AG08396 (cell line): ENCODE measurements at regions not wholly inside any gene's neighbourhood (a gene's known extent, or its start where the extent isn't known, plus 50 kb on each side); places are given as distances from the start of the nearest gene placed in this dataset.
"Not testable (repeated sequence)": the region's sequence is repeated elsewhere in the genome, so short reads cannot be mapped to it uniquely, and the experiment has no call there.

Source experiments
- DNase-seq: peaks from one replicate; pipeline ENCODE4 v3.0.0; 2012; ENCODE audit warnings: low spot score, mixed read lengths

DNA sequence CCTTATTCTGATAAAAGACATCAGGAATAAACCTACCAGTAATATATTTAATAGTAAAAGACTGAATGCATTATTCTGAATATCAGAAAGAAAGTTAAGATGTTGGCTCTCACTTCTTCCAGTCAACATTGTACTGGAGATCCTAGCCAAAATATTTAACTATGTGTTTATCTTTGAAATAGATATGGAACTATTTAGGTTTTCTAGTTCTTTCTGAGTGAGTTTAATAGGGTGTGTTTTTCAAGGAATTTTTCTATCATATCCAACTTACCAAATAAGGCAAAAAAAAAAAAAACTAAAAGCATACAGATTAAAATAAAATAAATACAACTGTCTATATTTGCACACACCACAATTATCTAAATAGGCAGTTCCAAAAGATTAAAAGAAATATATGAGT is 478.9 kb upstream of the LMO3 start:
- DNase-seq: no peak

DNA sequence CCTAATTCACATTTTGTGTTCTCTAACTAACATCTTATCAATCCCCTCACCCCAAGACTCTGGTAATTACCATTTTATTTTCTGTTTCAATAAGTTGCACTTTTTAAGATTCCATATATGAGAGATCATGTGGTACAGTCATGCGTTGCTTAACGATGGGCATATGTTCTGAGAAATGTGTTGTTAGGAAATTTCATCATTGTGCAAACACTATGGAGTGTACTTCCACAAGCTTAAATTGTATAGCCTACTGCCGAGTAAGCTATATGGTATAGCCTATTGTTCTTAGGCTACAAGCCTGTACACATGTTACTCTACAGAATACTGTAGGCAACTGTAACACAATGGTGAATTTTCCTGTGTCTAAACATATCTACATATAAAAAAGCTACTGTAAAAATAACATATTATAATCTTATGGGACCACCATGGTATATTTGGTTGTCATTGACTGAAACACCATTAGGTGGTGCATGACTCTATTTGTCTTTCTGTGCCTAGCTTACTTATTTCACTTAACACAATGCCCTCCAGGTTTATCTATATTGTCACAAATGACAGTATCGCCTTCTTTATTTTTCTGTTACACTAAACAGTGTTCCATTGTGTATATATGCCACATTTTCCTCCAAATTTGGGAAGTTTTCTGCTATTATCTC is 473.4 kb upstream of the LMO3 start:
- no peak for DNase-seq

DNA sequence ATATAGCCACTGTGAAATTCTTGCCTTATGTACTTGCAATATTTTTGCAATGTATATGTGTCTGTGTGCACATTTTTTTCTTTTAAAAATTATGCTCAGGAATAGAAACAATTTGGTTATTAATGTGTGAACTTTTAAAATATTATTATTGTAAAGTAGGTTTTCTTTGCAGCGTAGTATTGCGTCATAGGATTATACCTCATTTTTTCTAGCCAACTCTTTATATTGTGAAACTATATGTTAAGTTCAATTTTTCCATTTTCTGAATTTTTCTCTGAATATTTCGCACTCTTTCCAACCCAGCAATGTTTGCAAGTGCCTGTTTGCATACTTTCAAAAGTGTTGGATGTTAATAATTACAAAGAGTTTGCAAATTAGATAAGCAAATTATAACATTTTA is 471.6 kb upstream of the LMO3 start:
- no peak for DNase-seq

DNA sequence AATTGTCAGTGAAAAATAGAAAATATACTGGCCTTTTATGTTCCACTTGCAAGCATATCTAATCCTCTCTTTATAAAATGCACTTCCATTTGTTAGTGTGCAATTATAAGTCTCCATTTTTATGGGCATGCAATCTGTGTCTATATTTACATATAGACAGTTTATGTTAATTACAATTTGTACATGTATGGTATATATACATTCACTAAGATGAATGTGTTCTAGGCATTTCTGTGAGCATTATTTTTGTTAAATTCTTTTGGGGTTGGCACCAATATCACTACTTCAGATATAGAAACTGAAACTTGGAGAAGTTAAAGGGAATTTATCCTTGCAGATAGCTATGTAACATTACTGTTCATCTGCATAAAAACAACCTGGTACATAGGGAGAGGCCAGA is 470.8 kb upstream of the LMO3 start:
- no peak for DNase-seq

DNA sequence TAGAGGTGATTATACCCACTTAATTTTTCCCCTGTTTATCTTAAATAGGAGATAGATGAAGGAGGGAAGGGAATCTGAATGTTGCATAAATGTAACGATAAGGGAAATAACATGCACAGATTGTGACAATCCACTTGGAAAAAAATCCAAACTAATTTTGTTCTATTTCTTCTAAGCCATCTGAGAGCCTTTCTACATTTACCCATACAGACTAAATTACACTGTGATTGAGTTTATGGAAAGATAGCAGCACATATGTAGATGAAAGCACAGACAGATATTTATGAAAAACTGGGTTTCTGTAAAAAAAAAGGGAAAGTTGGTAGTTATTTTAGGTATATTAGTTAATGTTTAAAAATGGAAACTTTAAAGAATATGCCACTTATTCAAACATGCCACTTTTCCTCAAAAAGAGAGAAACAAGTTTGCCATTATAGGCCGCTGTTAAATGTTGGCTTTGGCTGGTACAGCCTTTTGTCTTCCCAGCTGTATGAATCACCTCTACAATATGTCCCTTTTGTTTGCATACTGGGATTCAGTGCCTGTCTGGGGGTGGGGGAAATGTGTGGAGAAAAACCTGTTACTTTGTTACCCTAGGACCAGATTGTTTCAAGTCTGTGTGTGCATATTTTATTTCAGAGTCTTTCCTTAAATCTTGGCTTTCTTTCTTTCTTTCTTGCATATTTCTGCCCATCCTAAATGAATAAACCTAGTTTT is 470.2 kb upstream of the LMO3 start:
- no peak for DNase-seq

DNA sequence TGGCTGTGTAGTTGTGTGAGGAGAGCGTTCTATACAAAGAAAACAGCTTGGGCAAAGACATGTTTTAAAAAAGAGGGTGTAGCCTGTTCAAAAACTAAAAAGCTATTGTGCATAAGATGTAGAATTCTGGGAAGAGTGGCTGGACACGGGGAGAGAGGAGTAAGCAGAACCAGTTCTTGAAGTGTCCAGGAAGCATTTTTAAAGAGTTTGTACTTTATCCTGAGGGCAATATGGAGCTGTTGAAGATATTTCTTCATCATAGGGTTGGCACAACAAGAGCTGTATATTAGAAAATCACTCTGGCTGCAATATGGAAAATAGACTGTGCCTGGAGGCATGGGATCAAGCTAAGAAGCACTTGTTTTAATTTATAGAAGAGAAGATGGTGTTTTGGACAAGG is 458.9 kb upstream of the LMO3 start:
- DNase-seq: no peak

DNA sequence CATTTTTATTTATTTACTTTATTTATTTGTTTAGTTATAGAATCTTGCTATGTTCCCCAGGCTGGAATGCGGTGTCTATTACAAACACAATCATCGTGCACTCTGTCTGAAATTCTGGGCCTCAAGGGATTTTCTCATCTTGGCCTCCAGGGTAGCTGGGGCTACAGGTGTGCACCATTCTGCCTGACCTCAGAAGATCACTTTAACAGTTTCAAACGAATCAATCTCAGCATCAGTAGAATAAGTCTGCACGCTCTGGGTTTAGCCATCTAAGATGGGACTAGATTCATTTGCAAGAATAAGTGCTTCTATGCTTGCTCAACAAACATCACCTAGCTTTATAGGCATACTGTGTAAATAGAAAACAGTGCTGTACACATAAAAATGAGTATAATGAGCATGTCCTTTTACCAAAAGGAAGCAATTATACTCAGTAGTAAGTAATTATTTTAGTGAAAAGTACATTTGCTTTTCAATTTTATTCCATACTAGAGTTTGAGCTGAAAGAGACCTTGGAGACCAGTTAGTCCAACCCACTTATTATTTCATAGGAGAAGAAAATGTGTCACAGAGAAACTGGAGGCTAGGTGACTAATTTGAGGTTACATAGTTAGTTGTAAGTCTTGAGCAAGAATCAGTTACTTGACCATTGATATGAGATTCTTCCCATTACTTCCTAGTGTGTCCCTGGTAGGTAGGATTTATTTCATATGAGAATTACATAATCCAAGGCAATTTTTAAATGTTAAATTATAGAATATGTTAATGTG is 456.5 kb upstream of the LMO3 start:
- no peak for DNase-seq

DNA sequence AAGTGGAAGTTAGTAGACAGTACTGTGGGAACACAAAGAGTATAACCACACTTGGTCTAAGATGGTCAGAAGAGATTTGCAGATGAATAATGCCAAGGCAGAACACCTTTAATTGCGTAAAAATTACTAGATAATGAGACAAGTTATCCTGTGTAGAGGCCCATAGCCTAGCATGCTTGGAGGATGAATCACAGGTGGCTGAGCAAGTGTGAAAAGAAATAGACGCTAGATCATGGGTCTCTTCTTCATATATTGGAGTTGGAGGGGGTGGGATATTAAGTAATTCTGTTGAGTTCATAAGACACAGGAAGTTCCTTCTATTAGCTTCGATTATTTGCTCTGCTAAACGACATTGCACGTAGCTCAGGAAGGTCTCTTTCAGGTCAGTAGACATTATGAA is 454.3 kb upstream of the LMO3 start:
- no peak for DNase-seq

DNA sequence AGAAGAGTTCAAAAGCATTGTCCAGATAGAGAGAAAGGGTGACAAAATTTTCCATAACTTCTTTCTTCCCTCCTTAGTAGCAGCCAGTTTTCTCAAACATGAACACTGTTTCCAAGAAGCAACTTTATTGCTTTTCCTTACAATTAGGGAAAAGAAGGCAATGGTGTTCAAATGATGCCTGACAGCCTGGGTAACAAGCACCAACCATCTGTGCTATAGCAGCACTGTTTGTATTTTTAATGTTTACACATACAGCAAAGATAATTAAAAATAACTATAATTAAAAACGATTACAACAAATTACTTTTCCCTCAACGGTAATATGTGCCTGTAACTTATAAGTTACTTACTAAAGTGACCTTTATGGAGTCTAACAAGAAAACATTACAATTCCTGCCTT is 450.6 kb upstream of the LMO3 start:
- DNase-seq: no peak

DNA sequence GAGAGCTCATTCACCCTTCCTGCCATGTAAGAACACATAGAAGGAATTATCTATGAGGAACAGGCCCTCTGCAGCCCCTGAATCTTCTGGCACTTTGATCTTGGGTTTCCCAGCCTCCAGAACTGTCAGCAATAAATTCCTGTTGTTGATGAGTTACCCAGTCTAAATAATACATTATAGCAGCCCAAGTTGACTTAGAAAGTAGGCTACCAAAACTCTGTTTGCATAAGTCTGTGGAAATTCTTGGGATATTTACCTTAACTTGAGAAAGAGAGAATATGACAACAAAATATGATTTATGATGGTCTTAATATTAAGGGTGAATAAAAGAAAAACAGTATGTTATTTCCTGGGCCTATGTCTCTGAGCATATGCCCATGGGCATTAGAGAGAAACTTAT is 433.0 kb upstream of the LMO3 start:
- no peak for DNase-seq

DNA sequence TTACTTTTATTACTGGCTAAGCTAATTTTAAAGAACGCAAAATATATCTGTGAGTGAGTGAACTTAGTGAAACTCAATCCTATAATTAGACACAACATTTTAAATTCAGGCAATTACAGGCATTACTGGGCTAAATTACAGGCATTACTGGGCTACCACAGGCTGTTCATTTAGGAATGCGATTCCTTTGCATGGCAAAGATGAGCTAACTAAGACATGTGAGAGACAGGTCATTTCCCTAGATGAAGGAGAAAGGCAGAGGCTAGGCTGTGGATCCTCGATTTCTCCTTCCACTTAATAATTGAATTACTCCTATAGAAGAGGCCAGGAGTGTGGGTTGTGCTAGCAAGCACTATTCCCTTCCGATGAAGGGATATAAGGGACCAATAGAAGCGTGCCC is 429.4 kb upstream of the LMO3 start:
- DNase-seq: no peak

DNA sequence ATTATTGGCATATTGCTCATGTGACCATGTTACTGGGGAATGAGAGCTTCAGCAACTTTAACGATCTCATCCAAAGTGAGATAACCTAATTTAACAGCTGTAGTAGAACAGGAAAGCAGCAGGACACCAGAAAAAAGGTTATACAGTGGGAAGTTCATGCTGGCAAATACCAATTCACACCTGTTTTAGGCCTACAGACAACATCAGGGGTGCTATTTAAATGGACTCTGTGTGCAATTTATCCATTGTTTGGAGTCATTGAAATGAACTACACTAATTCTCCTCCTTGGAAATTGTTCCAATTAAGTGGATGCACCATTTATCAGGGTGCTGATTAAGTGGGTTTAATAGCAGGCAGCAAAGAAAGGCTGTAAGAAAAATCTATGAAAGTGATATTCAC is 424.4 kb upstream of the LMO3 start:
- no peak for DNase-seq

DNA sequence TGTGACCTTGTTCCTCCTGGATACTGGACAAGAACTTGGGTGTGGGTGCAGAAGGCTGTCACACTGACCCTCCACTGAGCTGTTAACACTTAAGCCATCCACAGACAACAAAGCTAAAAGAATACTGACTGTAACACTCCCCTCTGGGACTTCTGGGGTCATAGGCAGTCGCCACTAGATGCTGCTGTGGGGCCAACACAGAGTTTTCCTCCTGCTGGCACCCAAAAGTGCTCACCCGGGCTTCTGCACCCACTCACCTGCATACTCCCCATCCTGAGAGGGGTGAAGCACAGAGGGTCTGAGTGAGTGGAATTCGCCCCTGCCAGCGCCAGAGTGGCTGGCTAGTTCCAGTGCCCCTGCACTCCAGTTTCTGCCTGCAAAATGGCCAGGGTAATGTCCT is 422.4 kb upstream of the LMO3 start:
- DNase-seq: no peak

DNA sequence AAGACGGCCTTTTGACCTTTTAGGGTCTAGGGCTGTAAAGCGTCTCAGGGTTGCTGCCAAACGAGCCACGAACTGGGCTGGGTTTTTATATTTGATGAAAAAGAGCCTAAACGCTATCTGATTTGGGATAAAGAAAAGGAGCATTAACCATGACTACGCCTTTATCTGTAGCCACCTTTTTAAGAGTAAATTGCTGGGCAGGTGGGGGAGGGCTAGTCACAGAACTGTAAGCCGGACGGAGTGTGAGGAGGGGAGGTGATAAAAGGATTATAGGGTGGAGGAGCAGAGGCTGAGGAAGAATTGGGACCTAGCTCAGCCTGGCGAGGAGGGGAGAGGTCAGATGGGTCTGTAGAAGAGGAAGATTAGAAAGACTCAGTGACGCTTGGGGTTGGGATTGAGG is 419.5 kb upstream of the LMO3 start:
- DNase-seq: not testable (repeated sequence)

DNA sequence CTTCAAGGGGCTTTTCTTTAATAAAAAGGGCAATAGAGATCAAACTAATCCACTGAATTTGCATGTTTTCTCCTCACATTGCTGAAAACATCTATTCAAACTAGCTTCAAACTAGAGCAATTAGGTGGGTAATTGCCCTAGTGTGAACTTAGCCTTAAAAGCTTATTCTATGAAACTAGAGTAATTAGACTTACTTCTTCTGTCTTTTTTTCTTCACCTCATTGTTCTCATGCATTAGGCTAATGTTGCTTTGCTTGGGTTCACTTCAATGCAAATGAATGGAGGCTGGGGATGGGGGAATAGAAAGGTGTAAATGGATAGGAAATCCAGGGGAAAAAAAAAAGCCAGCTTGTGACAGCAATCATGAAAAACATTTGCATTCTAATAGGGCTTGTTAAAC is 414.8 kb upstream of the LMO3 start:
- DNase-seq: no peak

DNA sequence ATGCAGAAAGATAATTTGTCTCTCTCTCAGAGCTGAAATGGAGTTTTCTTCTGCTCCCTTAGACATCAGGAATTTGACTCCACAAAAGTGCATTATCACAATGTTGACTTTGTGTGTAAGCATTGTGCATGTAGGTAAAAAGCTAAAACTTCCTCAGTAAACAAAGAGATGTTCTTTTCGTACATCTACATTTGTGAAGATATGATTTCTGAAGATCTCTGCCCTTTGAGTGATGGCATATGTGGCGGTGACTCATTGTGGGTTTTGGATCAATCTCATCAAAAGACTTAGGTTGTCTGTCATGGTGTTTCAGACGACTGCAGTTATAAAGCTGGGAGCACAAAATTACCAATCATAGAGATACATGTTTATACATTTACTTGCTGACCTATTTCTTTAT is 411.4 kb upstream of the LMO3 start:
- no peak for DNase-seq

DNA sequence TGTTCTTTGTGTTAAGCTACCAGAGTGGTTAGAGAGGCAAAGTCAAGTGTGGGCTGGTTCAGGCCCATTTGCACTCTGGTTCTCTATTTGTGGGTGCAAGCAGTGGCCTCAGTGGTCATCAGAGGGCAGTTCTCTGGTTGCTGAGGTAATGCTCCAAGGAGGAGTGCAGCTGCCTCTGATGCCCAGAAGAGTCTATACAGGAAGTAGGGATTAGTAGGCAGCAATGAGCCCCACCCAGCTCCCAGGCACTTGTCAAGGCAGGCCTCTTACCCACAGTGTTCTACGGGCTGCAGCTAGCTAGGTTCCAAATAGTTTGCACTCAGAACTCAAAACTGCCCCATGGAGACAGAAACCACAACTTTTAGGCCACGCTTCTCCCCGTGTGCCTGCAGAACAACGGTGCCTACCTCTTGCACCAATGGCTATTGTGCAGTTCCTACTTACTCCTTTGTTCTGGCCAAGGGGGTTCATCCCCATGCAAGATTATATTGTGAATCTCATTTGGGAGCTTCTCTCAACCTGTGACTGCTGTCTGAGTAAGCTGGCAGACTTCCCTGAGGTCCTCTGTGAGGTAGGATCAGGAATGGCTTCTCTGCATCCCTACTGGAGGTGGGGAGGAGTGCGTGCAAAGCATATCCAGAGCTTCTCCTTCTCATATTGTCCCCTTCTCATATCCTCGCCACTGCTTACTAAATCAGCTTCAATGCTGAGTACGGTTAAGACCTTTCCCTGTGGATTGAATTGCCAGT is 410.3 kb upstream of the LMO3 start:
- DNase-seq: no peak

DNA sequence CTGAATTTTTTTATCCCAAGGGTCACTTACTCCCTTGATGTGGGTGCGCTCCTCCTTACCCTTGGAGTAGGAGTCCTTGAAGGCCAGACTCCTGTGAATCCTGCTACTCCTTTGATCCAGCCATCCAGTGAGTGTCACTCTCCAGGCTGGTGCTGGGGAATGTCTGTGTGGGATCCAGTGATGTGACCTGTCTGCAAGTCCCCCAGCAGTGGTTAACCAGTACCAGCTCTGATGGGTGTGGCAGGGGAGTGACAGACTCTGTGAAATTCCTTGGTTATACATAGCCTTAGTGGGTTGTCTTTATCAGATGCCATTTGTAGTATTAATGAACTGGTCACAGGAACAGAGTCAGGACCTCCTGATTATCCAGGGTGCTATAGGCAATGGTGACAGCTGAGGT is 409.5 kb upstream of the LMO3 start:
- no peak for DNase-seq

DNA sequence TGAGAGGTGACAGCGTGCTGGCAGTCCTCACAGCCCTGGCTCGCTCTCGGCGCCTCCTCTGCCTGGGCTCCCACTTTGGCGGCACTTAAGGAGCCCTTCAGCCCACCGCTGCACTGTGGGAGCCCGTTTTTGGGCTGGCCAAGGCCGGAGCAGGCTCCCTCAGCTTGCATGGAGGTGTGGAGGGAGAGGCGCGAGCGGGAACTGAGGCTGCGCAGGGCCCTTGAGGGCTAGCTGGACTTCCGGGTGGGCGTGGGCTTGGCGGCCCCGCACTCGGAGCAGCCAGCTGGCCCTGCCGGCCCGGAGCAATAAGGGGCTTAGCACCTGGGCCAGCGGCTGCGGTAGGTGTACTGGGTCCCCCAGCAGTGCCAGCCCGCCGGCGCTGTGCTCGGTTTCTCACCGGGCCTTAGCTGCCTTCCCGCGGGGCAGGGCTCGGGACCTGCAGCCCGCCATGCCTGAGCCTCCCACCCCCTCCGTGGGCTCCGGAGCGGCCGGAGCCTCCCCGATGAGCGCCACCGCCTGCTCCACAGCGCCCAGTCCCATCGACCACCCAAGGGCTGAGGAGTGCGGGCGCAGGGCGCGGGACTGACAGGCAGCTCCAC is 401.6 kb upstream of the LMO3 start:
- not testable (repeated sequence) for DNase-seq

DNA sequence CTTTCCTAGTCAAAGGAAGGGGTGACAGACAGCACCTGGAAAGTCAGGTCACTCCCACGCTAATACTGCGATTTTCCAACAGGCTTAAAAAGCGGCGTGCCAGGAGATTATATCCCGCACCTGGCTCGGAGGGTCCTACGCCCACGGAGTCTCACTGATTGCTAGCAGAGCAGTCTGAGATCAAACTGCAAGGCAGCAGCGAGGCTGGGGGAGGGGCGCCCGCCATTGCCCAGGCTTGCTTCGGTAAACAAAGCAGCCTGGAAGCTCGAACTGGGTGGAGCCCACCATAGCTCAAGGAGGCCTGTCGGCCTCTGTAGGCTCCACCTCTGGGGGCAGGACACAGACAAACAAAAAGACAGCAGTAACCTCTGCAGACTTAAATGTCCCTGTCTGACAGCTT is 392.6 kb upstream of the LMO3 start:
- not testable (repeated sequence) for DNase-seq

DNA sequence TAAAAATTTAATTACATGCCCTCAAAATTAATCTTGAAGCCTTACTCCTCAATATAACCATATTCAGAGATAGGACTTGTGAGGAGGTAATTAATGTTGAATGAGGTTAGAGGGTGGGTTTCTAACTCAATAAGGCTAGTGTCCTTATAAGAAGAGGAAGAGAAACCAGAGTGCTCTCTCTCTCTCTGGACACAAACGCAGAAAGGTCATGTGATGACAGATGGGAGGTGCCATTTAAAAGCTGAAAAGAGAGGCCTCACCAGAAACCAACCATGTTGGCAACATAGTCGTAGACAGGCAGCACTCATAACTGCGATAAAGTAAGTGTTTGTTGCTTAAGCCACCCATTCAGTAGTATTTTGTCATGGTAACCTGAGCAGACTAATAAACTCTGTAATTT is 378.5 kb upstream of the LMO3 start:
- DNase-seq: no peak
